ENCODE measurements at regions not wholly inside any gene's neighbourhood (a gene's known extent, or its start where the extent isn't known, plus 50 kb on each side); places are given as distances from the start of the nearest gene placed in this dataset.

GRCh38 chr3:187615630-187616029, 54.6 kb downstream of the SST start:
- Mint-ChIP-seq H3K27ac (no peak overlapping the region), H3K4me3 (no peak overlapping the region), H3K9me3 (no peaks in the 10 kb centered on the region), H3K27me3 (peaks cover 7% of the 10 kb centered on the region), H3K36me3 (ENCODE audit: low read depth) (no peaks in the 10 kb centered on the region), H3K4me1 (ENCODE audit: low read depth) (no peaks in the 10 kb centered on the region)
- no peak for TF ChIP-seq CTCF (IDR thresholded peaks at IDR 0.05)
- intact Hi-C loops (cut with DNase I, micrococcal nuclease) = loop anchor here (2.0 to 10.0 kb wide), 4 partner anchors 99 to 1529 kb away; no protein-coding TSS in a partner anchor
- Histone ChIP-seq H3K9me3 (ENCODE audit: control insufficient read depth in 1 of 2, insufficient read depth in 1 of 2, low read length in 2 of 2) (no peaks in the 10 kb centered on the region), H3K4me3 (ENCODE audit: low read length) (no peak overlapping the region), H3K4me1 (ENCODE audit: insufficient read depth, low read length) (no peaks in the 10 kb centered on the region), H3K36me3 (ENCODE audit: insufficient read depth, low read length) (no peaks in the 10 kb centered on the region), H3K27me3 (ENCODE audit: control insufficient read depth in 1 of 2, insufficient read depth in 2 of 2, low read length in 2 of 2) (no peaks in the 10 kb centered on the region), H3K27ac (ENCODE audit: low read depth in 1 of 2, low read length in 2 of 2) (no peak overlapping the region)
- ChIA-PET POLR2A (no interaction called here), CTCF (interaction anchor here (0.6 to 1.4 kb wide), 3 partner anchors 11 to 519 kb away, joined by 4 to 5 read pairs (median 4); no protein-coding TSS in a partner anchor)
- no peak for DNase-seq
- no peak for ATAC-seq (ENCODE audit: poor library complexity)

- no peaks in the 10 kb centered on the region for H3K4me1 ChIP-seq (ENCODE audit: insufficient read depth, low read length)
- H3K36me3 ChIP-seq (ENCODE audit: insufficient read depth, low read length) = no peaks in the 10 kb centered on the region
- intact Hi-C loops (cut with DNase I, micrococcal nuclease) = loop anchor here (10.0 kb wide), 3 partner anchors 102 to 1532 kb away; no protein-coding TSS in a partner anchor
- H3K27ac Mint-ChIP-seq = no peak overlapping the region
- no peaks in the 10 kb centered on the region for H3K36me3 Mint-ChIP-seq (ENCODE audit: low read depth)
- no peak for TF ChIP-seq CTCF (IDR thresholded peaks at IDR 0.05)
- H3K27me3 ChIP-seq (ENCODE audit: control insufficient read depth in 1 of 2, insufficient read depth in 2 of 2, low read length in 2 of 2) = peaks cover 11 to 12% of the 10 kb centered on the region in 2 experiments
- H3K4me1 Mint-ChIP-seq (ENCODE audit: low read depth) = no peaks in the 10 kb centered on the region
- ChIA-PET POLR2A (no interaction called here), CTCF (no interaction called here)
- no peaks in the 10 kb centered on the region for H3K9me3 Mint-ChIP-seq
- no peak overlapping the region for H3K4me3 ChIP-seq (ENCODE audit: low read length)
- H3K4me3 Mint-ChIP-seq = no peak overlapping the region
- H3K27ac ChIP-seq (ENCODE audit: low read depth in 1 of 2, low read length in 2 of 2) = no peak overlapping the region
- H3K27me3 Mint-ChIP-seq = peaks cover 27% of the 10 kb centered on the region
- no peaks in the 10 kb centered on the region for H3K9me3 ChIP-seq (ENCODE audit: control insufficient read depth in 1 of 2, insufficient read depth in 1 of 2, low read length in 2 of 2)
- no peak for DNase-seq
- no peak for ATAC-seq (ENCODE audit: poor library complexity)
Measured at GRCh38 chr3:187612656-187613055, 57.5 kb downstream of the SST start.

- ChIA-PET POLR2A (no interaction called here), CTCF (no interaction called here)
- intact Hi-C loops (cut with DNase I, micrococcal nuclease) = loop anchor here (10.0 kb wide), 3 partner anchors 104 to 1534 kb away; no protein-coding TSS in a partner anchor
- Histone ChIP-seq H3K36me3 (ENCODE audit: insufficient read depth, low read length) (no peaks in the 10 kb centered on the region), H3K27ac (ENCODE audit: low read depth in 1 of 2, low read length in 2 of 2) (no peak overlapping the region), H3K9me3 (ENCODE audit: control insufficient read depth in 1 of 2, insufficient read depth in 1 of 2, low read length in 2 of 2) (no peaks in the 10 kb centered on the region), H3K4me3 (ENCODE audit: low read length) (no peak overlapping the region), H3K27me3 (ENCODE audit: control insufficient read depth in 1 of 2, insufficient read depth in 2 of 2, low read length in 2 of 2) (peaks cover 11 to 17% of the 10 kb centered on the region in 2 experiments), H3K4me1 (ENCODE audit: insufficient read depth, low read length) (no peaks in the 10 kb centered on the region)
- Mint-ChIP-seq H3K4me1 (ENCODE audit: low read depth) (no peaks in the 10 kb centered on the region), H3K36me3 (ENCODE audit: low read depth) (no peaks in the 10 kb centered on the region), H3K27me3 (peaks cover 39% of the 10 kb centered on the region), H3K4me3 (no peak overlapping the region), H3K27ac (no peak overlapping the region), H3K9me3 (no peaks in the 10 kb centered on the region)
- no peak for DNase-seq
- no peak for TF ChIP-seq CTCF (IDR thresholded peaks at IDR 0.05)
- ATAC-seq (ENCODE audit: poor library complexity) = no peak
Measured at GRCh38 chr3:187610981-187611511, 59.1 kb downstream of the SST start.

Measured in CD4-positive, alpha-beta T cell (primary cell).